ENCODE measurements at regions not wholly inside any gene's neighbourhood (a gene's known extent, or its start where the extent isn't known, plus 50 kb on each side); places are given as distances from the start of the nearest gene placed in this dataset.

DNA sequence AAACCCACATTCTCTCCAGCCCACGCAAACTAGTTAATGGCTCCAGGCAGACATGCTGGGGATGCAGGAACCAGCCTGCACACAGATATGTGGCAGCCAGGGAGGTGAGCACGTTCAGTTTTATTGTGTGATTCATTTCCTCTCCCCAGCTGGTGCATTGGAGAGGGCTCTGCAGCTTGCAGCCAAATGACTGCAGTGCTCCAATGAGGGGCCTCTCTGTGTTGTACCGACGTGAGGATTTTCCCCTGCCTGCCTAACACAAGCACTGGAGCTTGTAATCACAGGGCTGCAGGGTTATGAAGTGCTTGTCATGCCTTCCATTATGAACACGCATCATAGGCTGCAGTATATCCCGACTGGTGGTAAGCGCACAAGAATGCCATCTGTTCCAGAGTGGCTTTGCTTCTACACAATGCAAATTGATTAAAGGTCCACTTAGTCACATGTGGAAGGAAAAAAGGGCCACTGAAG, 92.3 kb upstream of the THUMPD2 start (continued):
- TF ChIP-seq CHD7 (IDR thresholded peaks at IDR 0.05; ENCODE audit: insufficient replicate concordance, low read length): no peak
- TF ChIP-seq SIX5 (IDR thresholded peaks at IDR 0.05; ENCODE audit: low read depth, low read length): no peak
- TF ChIP-seq HDAC2 (IDR thresholded peaks at IDR 0.05; ENCODE audit: borderline replicate concordance in 1 of 2, low read depth in 2 of 2, low read length in 2 of 2): no peak
- TF ChIP-seq SRF (IDR thresholded peaks at IDR 0.05; ENCODE audit: low read depth, low read length): no peak

Data from H1 (cell line).